Fibroblast of lung (primary cell): ENCODE measurements at regions not wholly inside any gene's neighbourhood (a gene's known extent, or its start where the extent isn't known, plus 50 kb on each side); places are given as distances from the start of the nearest gene placed in this dataset.

Experiments
- DNase-seq, 2 donors: peaks; one replicate each; pipeline versions ENCODE4 v3.0.0 to v3.0.0-alpha.2; 2010; ENCODE audit warnings: low read depth in 2 of 2
- H2AFZ ChIP-seq: 2 replicates; pipeline ENCODE4 v1.5.1; 2012; ENCODE audit warnings: low read length, control low read depth, inconsistent platforms
- H3K27ac ChIP-seq: 2 replicates; pipeline ENCODE4 v1.5.1; 2011; ENCODE audit warnings: low read length, control low read depth; ENCODE audit not compliant: insufficient read depth
- H3K27me3 ChIP-seq: 2 replicates; pipeline ENCODE4 v1.5.1; 2011; ENCODE audit warnings: mild to moderate bottlenecking, low read length; ENCODE audit not compliant: control insufficient read depth, insufficient read depth
- H3K36me3 ChIP-seq: 2 replicates; pipeline ENCODE4 v1.5.1; 2011; ENCODE audit warnings: low read length; ENCODE audit not compliant: control insufficient read depth, insufficient read depth
- H3K4me1 ChIP-seq: 2 replicates; pipeline ENCODE4 v1.5.1; 2011; ENCODE audit warnings: low read length; ENCODE audit not compliant: control insufficient read depth, insufficient read depth; ENCODE audit errors: extremely low read depth
- H3K4me2 ChIP-seq: 2 replicates; pipeline ENCODE4 v1.5.1; 2011; ENCODE audit warnings: low read length, control low read depth; ENCODE audit not compliant: insufficient read depth; ENCODE audit errors: extremely low read depth
- H3K4me3 ChIP-seq, 4 experiments: fragments of 200-600 bp in 1 of 4; sonication (generic) in 1 of 4; replicated peaks in 1 of 4; 2 replicates each; pipeline ENCODE4 v1.5.1; 2011 to 2016; ENCODE audit warnings: low read length in 4 of 4, low read depth in 3 of 4, mild to moderate bottlenecking in 3 of 4, control low read depth in 2 of 4, inconsistent platforms in 1 of 4, mixed read lengths in 1 of 4; ENCODE audit not compliant: insufficient read depth in 1 of 4; ENCODE audit errors: control extremely low read depth in 1 of 4
- H3K79me2 ChIP-seq: 2 replicates; pipeline ENCODE4 v1.5.1; 2012; ENCODE audit warnings: mild to moderate bottlenecking, low read length, inconsistent platforms; ENCODE audit not compliant: control insufficient read depth, insufficient read depth
- H3K9ac ChIP-seq: 2 replicates; pipeline ENCODE4 v1.5.1; 2011; ENCODE audit warnings: mild to moderate bottlenecking, low read length, control low read depth; ENCODE audit not compliant: insufficient read depth
- H3K9me3 ChIP-seq: 2 replicates; pipeline ENCODE4 v1.5.1; 2012; ENCODE audit warnings: low read depth, low read length; ENCODE audit not compliant: control insufficient read depth, insufficient read depth
- H4K20me1 ChIP-seq: 2 replicates; pipeline ENCODE4 v1.5.1; 2011; ENCODE audit warnings: low read length; ENCODE audit not compliant: control insufficient read depth, insufficient read depth; ENCODE audit errors: extremely low read depth
- EZH2 ChIP-seq: IDR thresholded peaks from 2 replicates; pipeline ENCODE4 v1.5.1; 2012; ENCODE audit warnings: low read length, control low read depth, mild to moderate bottlenecking; ENCODE audit errors: missing control alignments
- TF ChIP-seq, protein P1 (sequence below), 2 donors: IDR thresholded peaks in 1 of 2; conservative IDR thresholded peaks in 1 of 2; 1 replicate in 1 of 2; 2 replicates in 1 of 2; pipeline ENCODE4 v1.5.1; 2011 to 2012; ENCODE audit warnings: low read length in 2 of 2, control low read depth in 1 of 2, inconsistent platforms in 1 of 2, low read depth in 1 of 2, mild to moderate bottlenecking in 1 of 2

DNA sequence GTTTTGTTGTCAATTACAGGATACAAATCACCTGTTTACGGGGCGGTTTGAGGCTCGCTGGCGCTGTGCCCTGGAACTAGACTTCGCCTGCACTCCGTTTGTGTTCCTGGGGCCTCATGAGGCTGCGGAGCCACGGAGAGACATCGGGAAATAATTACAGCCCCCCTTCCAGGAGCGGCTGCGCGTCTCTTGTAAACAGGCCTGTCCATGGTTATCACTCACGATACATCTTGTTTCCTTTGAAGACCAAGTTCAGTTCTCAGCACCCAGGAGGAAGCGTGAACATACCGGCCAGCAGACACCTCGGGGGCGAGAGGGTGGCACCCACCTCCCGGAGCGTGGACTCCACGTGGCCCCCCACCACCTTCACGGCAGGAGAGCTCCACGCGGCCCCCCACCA lies 297.1 kb upstream of the IRX4 start:
- H3K4me3 ChIP-seq = no peak overlapping the region

GRCh38 chr5:2178528-2178927 lies 295.8 kb upstream of the IRX4 start:
- no peaks in the 10 kb centered on the region for H3K9me3 ChIP-seq
- no peaks in the 10 kb centered on the region for H3K4me1 ChIP-seq
- H3K4me3 ChIP-seq = no peak overlapping the region
- TF ChIP-seq EZH2 = no peak
- TF ChIP-seq, protein P1, sequence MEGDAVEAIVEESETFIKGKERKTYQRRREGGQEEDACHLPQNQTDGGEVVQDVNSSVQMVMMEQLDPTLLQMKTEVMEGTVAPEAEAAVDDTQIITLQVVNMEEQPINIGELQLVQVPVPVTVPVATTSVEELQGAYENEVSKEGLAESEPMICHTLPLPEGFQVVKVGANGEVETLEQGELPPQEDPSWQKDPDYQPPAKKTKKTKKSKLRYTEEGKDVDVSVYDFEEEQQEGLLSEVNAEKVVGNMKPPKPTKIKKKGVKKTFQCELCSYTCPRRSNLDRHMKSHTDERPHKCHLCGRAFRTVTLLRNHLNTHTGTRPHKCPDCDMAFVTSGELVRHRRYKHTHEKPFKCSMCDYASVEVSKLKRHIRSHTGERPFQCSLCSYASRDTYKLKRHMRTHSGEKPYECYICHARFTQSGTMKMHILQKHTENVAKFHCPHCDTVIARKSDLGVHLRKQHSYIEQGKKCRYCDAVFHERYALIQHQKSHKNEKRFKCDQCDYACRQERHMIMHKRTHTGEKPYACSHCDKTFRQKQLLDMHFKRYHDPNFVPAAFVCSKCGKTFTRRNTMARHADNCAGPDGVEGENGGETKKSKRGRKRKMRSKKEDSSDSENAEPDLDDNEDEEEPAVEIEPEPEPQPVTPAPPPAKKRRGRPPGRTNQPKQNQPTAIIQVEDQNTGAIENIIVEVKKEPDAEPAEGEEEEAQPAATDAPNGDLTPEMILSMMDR (conservative IDR thresholded peaks at IDR 0.05 in 1 of 2, IDR thresholded peaks at IDR 0.05 in 1 of 2; ENCODE audit: low read depth in 1 of 2, low read length in 2 of 2) = no peak
- H3K79me2 ChIP-seq = no peaks in the 10 kb centered on the region
- no peak overlapping the region for H3K9ac ChIP-seq
- H2AFZ ChIP-seq = no peak overlapping the region
- no peak overlapping the region for H3K4me2 ChIP-seq
- no peaks in the 10 kb centered on the region for H3K27me3 ChIP-seq
- no peaks in the 10 kb centered on the region for H3K36me3 ChIP-seq
- H3K27ac ChIP-seq = no peak overlapping the region
- no peaks in the 10 kb centered on the region for H4K20me1 ChIP-seq
- no peak for DNase-seq

More for the DNA sequence above, 297.1 kb upstream of the IRX4 start:
- no peak for DNase-seq
- Histone ChIP-seq H3K4me2 (no peak overlapping the region), H2AFZ (no peak overlapping the region), H3K27ac (no peak overlapping the region), H3K36me3 (no peaks in the 10 kb centered on the region), H4K20me1 (no peaks in the 10 kb centered on the region), H3K27me3 (no peaks in the 10 kb centered on the region), H3K4me1 (no peaks in the 10 kb centered on the region), H3K9ac (no peak overlapping the region), H3K9me3 (no peaks in the 10 kb centered on the region), H3K79me2 (no peaks in the 10 kb centered on the region)
- TF ChIP-seq, protein P1 (conservative IDR thresholded peaks at IDR 0.05 in 1 of 2, IDR thresholded peaks at IDR 0.05 in 1 of 2; ENCODE audit: low read depth in 1 of 2, low read length in 2 of 2) = no peak
- no peak for TF ChIP-seq EZH2

DNA sequence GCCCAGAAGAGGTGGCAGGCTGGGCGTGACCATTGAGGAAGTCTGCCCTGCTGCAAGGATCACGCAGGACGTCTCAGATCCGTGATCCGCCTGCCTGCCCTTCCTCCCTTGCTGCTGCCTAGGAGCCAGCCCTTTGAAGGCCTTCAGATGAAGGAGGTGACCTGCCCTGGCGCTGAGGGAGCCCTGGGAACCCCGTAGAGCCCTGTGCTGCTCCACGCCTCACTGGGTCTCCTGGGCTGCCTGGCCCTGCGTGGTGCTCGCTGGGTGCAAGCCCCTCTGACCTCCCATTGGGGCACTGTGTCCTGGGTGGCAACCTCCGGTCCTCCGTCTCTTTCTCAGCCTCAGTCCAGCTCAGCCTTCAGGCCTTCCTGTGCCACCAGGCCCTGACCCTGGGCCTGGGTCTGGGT lies 295.3 kb upstream of the IRX4 start:
- Histone ChIP-seq H3K27me3 (no peaks in the 10 kb centered on the region), H3K9me3 (no peaks in the 10 kb centered on the region), H3K4me1 (no peaks in the 10 kb centered on the region)

More for the DNA sequence above, 295.3 kb upstream of the IRX4 start:
- no peaks in the 10 kb centered on the region for H3K36me3 ChIP-seq
- H3K79me2 ChIP-seq = no peaks in the 10 kb centered on the region
- no peak for DNase-seq
- TF ChIP-seq EZH2 = no peak
- TF ChIP-seq, protein P1 (conservative IDR thresholded peaks at IDR 0.05 in 1 of 2, IDR thresholded peaks at IDR 0.05 in 1 of 2; ENCODE audit: low read depth in 1 of 2, low read length in 2 of 2) = no peak
- no peak overlapping the region for H2AFZ ChIP-seq
- H3K4me2 ChIP-seq = no peak overlapping the region
- no peak overlapping the region for H3K4me3 ChIP-seq
- H4K20me1 ChIP-seq = no peaks in the 10 kb centered on the region
- H3K27ac ChIP-seq = no peak overlapping the region
- no peak overlapping the region for H3K9ac ChIP-seq
